Germinal center (tissue), 1 donor: ENCODE measurements at regions not wholly inside any gene's neighbourhood (a gene's known extent, or its start where the extent isn't known, plus 50 kb on each side); places are given as distances from the start of the nearest gene placed in this dataset.

Experiments used
- DNase-seq: peaks from one replicate; pipeline ENCODE4 v3.0.0; 2012; ENCODE audit warnings: mixed read lengths, low spot score

GRCh38 chr4:144465546-144465945 is 180.4 kb upstream of the HHIP start:
- no peak for DNase-seq

DNA sequence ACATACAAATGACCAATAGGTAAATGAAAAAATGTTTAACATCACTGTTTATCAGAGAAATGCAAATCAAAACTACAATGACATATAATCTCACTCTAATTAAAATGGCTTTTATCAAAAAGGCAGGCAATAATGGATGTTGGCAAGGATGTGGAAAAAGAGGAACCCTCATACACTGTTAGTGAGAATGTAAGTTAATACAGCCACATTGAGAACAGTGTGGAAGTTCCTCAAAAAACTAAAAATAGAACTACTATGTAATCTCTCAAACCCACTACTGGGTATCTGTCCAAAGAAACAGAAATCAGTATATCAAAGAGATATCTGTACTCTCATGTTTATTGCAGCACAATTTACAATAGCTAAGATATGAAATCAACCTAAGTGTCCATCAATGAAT is 165.9 kb upstream of the HHIP start:
- DNase-seq = no peak

GRCh38 chr4:144489831-144490230 is 156.1 kb upstream of the HHIP start:
- DNase-seq = no peak

DNA sequence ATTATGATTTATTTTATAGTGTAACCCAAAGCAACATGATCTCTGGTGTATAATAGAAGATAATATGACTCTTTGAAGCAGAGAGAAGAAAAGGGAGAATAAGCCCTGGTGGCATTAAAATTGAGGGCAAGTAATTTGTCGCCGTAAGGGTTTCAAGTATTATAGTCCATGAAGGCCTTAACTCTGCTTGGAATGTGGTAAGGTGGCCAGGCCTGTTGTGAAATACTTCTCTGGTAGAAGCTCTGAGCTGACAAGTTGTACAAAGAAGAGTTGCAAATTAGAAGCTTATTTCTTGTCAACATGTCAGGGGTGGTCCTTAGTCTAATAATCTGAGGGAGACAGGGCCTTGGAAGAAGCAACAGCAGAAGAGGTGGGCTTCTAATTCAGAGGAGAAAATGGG is 151.7 kb upstream of the HHIP start:
- no peak for DNase-seq

DNA sequence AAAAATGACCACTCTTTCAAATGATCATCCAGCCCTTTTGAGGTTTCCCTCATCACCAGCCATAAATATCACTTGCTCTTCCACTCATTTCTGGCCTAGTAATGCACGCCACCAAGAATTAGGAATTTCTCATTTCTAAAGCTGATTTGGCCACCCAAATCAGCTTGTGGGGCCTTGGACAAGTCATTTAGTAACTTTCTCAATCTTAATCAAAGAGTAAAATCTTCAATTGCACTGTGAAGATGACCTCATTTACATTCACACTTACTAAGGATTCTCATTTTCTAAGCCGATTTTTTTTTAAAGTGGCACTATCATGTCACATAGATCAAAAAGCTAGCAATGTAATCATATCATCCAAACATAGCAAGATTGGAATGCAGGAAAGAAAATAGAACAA is 150.0 kb upstream of the HHIP start:
- DNase-seq = no peak

DNA sequence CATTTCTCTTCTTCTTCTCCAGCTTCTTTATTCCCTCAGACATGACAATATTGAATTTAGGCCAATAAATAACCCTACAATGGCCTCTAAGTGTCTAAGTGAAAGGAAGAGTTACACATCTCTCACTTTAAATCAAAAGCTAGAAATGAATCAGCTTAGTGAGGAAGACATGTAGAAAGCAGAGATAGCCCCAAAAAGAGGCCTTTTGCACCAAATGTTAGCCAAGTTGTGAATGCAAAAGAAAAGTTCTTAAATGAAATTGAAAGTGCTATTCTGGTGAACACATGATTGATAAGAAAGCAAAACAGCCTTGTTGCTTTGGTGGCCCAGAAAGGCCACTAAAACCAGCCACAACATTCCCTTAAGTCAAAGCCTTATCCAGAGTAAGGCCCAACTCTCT is 146.2 kb upstream of the HHIP start:
- no peak for DNase-seq

- DNase-seq = no peak
Observed at GRCh38 chr4:144501231-144501780, 144.7 kb upstream of the HHIP start.

DNA sequence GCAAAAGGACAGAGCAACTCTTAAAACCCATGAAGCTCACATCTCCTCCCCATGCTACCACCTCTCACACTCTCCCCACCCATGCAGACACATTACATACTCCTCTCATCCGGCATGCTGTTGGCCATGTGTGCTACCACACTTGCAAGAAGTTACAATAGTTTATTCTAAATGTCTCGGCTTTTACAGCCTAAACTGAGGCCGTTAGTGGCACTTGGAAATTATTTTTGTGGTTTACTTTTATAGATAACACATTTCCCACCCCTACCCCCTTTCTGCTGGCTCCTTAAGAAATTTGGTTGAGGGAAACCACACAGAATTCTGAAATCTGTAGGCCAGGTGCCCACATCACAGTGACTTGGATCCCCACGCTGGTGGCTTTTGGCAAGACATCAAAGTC is 141.1 kb upstream of the HHIP start:
- no peak for DNase-seq

- no peak for DNase-seq
Observed at GRCh38 chr4:144507311-144508101, 138.4 kb upstream of the HHIP start.

- DNase-seq = no peak
Observed at GRCh38 chr4:144509088-144510015, 136.6 kb upstream of the HHIP start.

- no peak for DNase-seq
Observed at GRCh38 chr4:144514736-144515135, 131.2 kb upstream of the HHIP start.

DNA sequence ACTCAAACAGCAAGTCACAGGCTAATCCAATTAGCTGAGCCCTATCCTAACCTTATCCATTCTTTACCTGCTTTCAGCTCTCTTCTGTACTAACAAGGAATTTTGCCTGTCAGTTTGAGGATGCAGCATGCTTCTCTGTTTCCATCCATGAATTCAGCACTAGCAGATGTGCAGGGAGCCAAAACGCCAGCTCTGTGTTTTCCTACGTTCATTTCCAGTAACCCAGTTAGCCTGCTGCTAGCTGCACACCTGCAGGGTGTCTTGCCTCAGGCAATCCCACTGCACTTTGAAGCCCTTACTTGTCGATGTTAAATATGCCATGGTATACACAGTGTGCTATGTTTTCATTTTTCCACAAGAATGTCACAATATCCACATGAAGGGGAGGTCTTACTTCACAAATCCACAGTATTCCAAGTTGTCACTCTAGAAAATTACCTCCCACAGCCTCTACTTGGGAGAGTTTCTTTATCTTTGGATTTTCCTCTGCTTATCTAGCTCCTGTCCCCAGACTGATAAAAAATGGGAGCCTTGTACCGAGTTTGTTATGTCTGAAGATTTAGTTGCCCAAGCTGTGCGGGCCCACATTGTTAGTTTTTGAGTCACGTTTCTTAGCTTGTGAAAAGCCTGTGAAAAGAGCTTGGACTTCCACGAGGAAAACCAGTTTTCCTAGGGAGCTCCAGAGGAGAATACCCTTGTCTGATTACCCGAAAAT is 127.6 kb upstream of the HHIP start:
- DNase-seq = no peak

- no peak for DNase-seq
Observed at GRCh38 chr4:144531841-144532240, 114.1 kb upstream of the HHIP start.

DNA sequence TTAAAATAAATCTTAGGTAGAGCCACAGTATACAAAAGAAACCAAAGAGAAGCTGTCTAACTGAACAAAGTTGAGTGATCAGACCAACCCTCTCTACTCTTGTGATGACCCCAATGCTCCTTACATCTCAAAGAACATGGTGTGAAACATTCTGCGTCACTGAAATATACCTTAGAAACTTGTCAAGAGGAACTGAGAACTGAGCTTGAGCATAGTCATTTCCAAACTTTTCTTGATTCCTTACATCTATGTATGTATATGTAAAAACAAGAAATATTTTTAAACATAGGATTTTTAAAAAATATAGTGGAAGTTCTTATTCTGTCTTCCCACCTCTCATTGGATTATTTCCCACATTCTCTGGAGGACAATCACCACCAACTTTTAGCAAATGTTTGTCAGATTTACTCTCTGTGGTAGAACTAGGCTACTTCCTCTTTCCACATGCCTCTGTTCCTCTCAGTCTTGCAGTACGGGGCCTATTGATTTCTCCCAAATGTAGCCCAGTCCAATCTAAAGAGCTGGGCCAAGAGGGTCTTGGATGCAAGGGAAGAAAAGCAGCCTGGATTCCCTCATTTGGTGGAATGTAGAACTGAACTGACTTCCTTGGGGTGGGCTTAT is 98.2 kb upstream of the HHIP start:
- DNase-seq = peak; percentile 2

DNA sequence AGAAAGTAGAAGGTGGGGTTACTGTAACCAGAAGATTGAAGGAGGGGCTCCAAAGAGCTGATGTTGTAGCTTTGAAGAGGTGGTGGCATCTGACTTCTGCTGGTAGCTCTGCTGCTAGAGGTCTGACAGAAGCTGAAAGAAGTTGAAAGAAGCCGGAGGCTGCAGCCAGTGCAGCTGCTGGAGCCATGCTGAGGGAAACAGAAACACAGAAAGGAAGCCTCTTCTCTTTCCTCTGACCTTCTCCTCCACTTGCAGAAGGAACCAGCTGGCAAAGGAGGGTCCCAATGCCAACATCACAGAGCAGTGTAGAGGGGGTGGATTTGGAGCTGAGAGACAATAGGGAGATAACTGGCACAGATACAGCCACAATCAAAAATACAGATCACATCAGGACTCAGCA is 89.3 kb upstream of the HHIP start:
- no peak for DNase-seq

GRCh38 chr4:144557404-144557803 is 88.6 kb upstream of the HHIP start:
- no peak for DNase-seq

DNA sequence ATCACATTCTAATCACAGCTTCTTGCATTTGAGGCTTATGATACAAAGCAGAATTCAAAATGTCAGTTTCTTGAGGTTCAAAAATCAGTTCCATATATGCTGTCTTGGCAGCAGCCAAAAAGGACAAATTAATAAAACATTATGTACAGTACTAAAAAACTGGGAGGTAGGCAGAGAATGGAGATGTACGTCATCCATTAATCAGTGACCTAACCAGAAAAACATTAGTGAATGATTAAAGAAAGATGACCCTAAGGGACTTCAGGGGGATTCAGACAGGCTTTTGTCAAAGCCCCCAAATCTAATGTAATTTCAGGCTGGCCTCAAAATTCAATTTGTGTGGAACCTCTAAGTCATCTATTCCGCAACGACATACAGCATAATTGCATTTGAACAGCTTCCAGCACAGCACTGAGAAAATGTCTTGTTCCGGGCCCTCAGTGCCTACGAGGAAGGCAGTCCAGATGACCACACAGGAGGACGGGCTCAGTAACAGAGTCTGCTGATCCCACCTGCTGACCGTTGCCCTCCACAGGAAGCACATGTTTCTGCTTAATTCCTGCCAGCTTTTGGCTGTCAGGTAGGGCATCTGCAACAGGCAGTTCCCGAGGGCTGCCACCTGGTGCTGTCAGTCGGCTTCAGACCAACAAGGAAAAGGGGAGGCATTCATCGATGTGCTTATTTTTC is 83.8 kb upstream of the HHIP start:
- no peak for DNase-seq

- DNase-seq = no peak
Observed at GRCh38 chr4:144564358-144564757, 81.6 kb upstream of the HHIP start.

DNA sequence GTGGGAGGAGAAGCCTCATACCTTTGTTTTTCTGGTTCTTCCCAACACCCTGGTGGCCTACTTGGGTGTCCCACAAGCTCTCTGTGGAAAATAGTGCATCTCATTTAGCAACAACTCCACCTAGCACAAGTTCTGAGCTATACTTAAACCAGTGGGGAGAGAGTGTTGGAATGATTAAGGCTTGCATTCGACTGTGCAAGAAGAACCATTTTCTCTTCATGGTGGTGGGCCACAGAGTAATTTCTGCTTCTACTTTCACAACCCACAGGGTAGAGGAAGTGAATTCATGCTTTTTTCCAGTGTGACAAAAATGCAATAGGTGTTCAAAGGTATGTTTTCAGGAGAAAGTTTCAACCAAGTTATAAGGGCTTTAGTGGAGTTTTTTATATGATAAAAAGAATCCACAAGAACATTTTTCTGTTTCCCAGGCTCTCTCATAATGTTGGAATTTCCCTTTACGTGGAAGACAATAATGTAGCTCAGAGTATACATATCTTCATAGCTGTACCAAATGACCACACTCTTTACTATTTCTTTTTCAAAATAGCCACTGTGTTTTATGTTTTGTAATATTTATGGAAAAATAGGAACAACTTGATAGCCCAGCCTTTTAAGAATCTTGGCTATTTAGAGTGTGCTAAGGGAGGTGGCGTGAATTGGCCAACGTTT is 80.3 kb upstream of the HHIP start:
- DNase-seq = no peak

DNA sequence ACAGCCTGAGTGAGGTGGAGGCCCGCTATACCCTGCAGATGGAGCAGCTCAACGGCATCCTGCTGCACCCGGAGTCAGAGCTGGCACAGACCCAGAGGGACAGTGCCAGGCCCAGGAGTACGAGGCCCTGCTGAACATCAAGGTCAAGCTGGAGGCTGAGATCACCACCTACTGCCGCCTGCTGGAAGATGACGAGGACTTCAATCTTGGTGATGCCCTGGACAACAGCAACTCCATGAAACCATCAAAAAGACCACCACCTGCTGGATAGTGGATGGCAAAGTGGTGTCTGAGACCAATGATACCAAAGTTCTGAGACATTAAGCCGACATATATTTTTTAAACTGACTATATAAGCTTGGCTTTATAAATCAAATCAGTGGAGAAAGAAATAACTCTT is 73.3 kb upstream of the HHIP start:
- no peak for DNase-seq

- DNase-seq = peak; percentile 6
Observed at GRCh38 chr4:144574000-144574399, 72.0 kb upstream of the HHIP start.
